ENCODE measurements at regions not wholly inside any gene's neighbourhood (a gene's known extent, or its start where the extent isn't known, plus 50 kb on each side); places are given as distances from the start of the nearest gene placed in this dataset.

DNA sequence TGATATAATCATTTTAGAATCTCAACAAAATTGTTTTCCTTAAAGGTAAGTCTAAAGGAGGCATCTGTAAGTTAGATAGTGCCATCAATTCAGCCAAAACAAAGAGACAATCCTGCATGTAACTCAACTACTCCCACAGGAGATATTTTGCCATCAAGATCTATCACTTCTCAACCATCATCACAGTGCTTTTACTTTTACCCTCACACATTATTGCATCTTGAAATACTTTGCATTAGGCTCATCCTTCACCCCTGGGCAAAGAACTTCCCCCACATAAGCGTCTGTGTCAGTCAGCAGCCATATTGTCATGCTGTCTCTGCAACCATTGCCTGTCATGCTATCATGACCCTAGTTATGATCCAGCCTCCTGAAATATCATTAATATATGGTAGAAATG lies 54.9 kb upstream of the NLGN1 start:
- no peak for TF ChIP-seq TCF7L2 (IDR thresholded peaks at IDR 0.05; ENCODE audit: borderline replicate concordance, extremely low read depth, insufficient read depth, insufficient read length)
- TF ChIP-seq EZH2phosphoT487 (IDR thresholded peaks at IDR 0.05; ENCODE audit: borderline replicate concordance) = no peak
